ENCODE measurements at regions not wholly inside any gene's neighbourhood (a gene's known extent, or its start where the extent isn't known, plus 50 kb on each side); places are given as distances from the start of the nearest gene placed in this dataset.
"Not testable (repeated sequence)": the region's sequence is repeated elsewhere in the genome, so short reads cannot be mapped to it uniquely, and the experiment has no call there.

DNA sequence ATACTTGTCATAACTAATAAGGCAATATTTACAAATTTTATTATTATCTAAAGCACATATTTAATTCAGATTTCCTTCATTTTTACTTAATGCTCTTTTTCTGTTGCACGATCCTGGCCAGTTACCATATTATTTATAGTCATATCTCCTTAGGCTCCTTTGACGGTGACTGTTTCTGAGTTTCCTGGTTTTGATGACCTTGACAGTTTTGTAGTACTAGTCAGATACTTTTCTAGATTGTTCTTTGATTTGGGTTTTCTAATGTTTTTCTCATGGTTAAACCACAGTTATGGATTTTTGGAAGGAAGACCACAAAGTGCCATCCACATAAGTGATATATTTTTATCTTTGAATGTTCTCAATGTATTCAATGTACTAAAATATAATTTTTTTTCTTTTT lies 171.0 kb upstream of the NANOGP8 start:
- no peak overlapping the region for H3K27ac ChIP-seq (replicated peaks)
- TF ChIP-seq, protein P1, sequence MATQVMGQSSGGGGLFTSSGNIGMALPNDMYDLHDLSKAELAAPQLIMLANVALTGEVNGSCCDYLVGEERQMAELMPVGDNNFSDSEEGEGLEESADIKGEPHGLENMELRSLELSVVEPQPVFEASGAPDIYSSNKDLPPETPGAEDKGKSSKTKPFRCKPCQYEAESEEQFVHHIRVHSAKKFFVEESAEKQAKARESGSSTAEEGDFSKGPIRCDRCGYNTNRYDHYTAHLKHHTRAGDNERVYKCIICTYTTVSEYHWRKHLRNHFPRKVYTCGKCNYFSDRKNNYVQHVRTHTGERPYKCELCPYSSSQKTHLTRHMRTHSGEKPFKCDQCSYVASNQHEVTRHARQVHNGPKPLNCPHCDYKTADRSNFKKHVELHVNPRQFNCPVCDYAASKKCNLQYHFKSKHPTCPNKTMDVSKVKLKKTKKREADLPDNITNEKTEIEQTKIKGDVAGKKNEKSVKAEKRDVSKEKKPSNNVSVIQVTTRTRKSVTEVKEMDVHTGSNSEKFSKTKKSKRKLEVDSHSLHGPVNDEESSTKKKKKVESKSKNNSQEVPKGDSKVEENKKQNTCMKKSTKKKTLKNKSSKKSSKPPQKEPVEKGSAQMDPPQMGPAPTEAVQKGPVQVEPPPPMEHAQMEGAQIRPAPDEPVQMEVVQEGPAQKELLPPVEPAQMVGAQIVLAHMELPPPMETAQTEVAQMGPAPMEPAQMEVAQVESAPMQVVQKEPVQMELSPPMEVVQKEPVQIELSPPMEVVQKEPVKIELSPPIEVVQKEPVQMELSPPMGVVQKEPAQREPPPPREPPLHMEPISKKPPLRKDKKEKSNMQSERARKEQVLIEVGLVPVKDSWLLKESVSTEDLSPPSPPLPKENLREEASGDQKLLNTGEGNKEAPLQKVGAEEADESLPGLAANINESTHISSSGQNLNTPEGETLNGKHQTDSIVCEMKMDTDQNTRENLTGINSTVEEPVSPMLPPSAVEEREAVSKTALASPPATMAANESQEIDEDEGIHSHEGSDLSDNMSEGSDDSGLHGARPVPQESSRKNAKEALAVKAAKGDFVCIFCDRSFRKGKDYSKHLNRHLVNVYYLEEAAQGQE (IDR thresholded peaks at IDR 0.05; ENCODE audit: insufficient replicate concordance, low read depth) = no peak
- TF ChIP-seq GABPA (IDR thresholded peaks at IDR 0.05; ENCODE audit: low read depth) = no peak
- no peak for TF ChIP-seq SPI1 (IDR thresholded peaks at IDR 0.05; ENCODE audit: borderline replicate concordance, low read depth)
- TF ChIP-seq POLR2AphosphoS5 (IDR thresholded peaks at IDR 0.05; ENCODE audit: low read depth) = no peak
- TF ChIP-seq, protein P2, sequence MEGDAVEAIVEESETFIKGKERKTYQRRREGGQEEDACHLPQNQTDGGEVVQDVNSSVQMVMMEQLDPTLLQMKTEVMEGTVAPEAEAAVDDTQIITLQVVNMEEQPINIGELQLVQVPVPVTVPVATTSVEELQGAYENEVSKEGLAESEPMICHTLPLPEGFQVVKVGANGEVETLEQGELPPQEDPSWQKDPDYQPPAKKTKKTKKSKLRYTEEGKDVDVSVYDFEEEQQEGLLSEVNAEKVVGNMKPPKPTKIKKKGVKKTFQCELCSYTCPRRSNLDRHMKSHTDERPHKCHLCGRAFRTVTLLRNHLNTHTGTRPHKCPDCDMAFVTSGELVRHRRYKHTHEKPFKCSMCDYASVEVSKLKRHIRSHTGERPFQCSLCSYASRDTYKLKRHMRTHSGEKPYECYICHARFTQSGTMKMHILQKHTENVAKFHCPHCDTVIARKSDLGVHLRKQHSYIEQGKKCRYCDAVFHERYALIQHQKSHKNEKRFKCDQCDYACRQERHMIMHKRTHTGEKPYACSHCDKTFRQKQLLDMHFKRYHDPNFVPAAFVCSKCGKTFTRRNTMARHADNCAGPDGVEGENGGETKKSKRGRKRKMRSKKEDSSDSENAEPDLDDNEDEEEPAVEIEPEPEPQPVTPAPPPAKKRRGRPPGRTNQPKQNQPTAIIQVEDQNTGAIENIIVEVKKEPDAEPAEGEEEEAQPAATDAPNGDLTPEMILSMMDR (IDR thresholded peaks at IDR 0.05; ENCODE audit: insufficient read depth, low read length) = no peak
- DNase-seq (ENCODE audit: low read depth in 1 of 2, low spot score in 1 of 2) = no peak

DNA sequence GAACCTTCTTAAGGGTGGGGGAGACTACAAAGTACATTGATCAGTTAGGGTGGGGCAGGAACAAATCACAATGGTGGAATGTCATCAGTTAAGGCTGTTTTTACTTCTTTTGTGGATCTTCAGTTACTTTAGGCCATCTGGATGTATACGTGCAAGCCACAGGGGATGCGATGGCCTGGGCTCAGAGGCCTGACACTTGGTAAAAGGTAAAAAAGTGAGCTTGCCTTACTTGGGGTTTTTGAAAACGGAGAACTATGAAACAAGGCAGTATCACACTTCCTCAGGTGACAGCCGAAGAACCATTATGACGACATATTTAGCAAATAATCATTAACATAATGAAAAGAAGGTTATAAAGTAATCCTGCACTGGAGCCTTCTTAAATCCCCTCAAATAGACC lies 169.8 kb upstream of the NANOGP8 start:
- not testable (repeated sequence) for H3K27me3 ChIP-seq (ENCODE audit: insufficient read depth, poor library complexity, severe bottlenecking); H3K27ac ChIP-seq (replicated peaks); H3K4me3 ChIP-seq (replicated peaks; ENCODE audit: insufficient read depth, low read length); DNase-seq (ENCODE audit: low read depth in 1 of 2, low spot score in 1 of 2)

More for the DNA sequence above, 171.0 kb upstream of the NANOGP8 start:
- Histone ChIP-seq H3K4me3 (replicated peaks; ENCODE audit: insufficient read depth, low read length) (no peak overlapping the region), H3K27me3 (ENCODE audit: insufficient read depth, poor library complexity, severe bottlenecking) (no peaks in the 10 kb centered on the region)

DNA sequence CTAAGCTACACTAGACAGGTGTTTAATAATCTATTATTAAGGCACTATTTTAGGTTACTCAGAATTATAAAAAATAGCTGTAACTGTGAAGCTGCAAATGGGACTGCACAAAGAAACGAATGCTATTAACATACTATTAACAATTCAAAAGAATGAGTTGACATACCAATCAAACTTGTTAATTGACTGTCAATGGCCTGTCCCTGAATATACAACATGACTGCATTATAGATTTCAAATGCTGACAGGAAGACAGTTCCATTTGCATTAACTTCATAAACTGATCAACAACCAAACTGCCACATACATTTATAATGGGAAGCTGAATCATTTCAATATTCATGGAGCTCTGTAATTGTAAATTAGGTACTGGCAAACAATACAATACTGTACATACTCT lies 169.0 kb upstream of the NANOGP8 start:
- Histone ChIP-seq H3K4me3 (replicated peaks; ENCODE audit: insufficient read depth, low read length) (no peak overlapping the region), H3K27me3 (ENCODE audit: insufficient read depth, poor library complexity, severe bottlenecking) (no peaks in the 10 kb centered on the region), H3K27ac (replicated peaks) (no peak overlapping the region)
- DNase-seq (ENCODE audit: low read depth in 1 of 2, low spot score in 1 of 2) = no peak
- TF ChIP-seq, protein P1 (IDR thresholded peaks at IDR 0.05; ENCODE audit: insufficient replicate concordance, low read depth) = no peak
- no peak for TF ChIP-seq SPI1 (IDR thresholded peaks at IDR 0.05; ENCODE audit: borderline replicate concordance, low read depth)
- TF ChIP-seq GABPA (IDR thresholded peaks at IDR 0.05; ENCODE audit: low read depth) = no peak
- TF ChIP-seq, protein P2 (IDR thresholded peaks at IDR 0.05; ENCODE audit: insufficient read depth, low read length) = no peak
- TF ChIP-seq POLR2AphosphoS5 (IDR thresholded peaks at IDR 0.05; ENCODE audit: low read depth) = no peak

DNA sequence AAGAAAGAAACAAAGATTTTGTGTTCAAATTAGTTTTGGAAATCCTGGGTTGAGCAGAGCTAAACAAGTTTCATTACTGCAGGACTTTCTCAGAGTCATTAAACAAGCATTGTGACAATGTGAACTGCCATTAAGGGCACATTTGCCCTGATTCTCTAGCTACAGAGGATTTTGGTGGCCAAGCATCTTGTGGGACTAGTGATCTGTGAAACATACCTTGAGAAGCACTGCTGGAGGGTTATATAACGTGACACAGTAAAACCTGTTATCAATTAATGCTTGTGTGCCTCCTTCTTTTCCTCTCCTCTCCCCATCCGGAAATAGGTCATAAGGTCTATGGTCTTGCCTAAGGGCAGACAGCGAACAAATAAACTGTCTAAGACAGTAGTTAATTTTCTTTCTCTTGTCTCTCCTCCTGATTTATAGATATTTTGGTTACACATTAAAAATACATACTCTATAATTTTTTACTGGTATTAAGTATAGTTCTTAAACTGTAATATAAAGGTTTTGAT lies 167.3 kb upstream of the NANOGP8 start:
- no peak for DNase-seq (ENCODE audit: low read depth in 1 of 2, low spot score in 1 of 2)
- H3K4me3 ChIP-seq (replicated peaks; ENCODE audit: insufficient read depth, low read length) = no peak overlapping the region
- H3K27me3 ChIP-seq (ENCODE audit: insufficient read depth, poor library complexity, severe bottlenecking) = no peaks in the 10 kb centered on the region
- TF ChIP-seq, protein P2 (IDR thresholded peaks at IDR 0.05; ENCODE audit: insufficient read depth, low read length) = no peak
- no peak for TF ChIP-seq POLR2AphosphoS5 (IDR thresholded peaks at IDR 0.05; ENCODE audit: low read depth)
- no peak for TF ChIP-seq SPI1 (IDR thresholded peaks at IDR 0.05; ENCODE audit: borderline replicate concordance, low read depth)
- no peak for TF ChIP-seq GABPA (IDR thresholded peaks at IDR 0.05; ENCODE audit: low read depth)
- TF ChIP-seq, protein P1 (IDR thresholded peaks at IDR 0.05; ENCODE audit: insufficient replicate concordance, low read depth) = no peak
- no peak overlapping the region for H3K27ac ChIP-seq (replicated peaks)

All from HL-60 (cell line).